ENCODE measurements at regions not wholly inside any gene's neighbourhood (a gene's known extent, or its start where the extent isn't known, plus 50 kb on each side); places are given as distances from the start of the nearest gene placed in this dataset.

- TF ChIP-seq, protein P1, sequence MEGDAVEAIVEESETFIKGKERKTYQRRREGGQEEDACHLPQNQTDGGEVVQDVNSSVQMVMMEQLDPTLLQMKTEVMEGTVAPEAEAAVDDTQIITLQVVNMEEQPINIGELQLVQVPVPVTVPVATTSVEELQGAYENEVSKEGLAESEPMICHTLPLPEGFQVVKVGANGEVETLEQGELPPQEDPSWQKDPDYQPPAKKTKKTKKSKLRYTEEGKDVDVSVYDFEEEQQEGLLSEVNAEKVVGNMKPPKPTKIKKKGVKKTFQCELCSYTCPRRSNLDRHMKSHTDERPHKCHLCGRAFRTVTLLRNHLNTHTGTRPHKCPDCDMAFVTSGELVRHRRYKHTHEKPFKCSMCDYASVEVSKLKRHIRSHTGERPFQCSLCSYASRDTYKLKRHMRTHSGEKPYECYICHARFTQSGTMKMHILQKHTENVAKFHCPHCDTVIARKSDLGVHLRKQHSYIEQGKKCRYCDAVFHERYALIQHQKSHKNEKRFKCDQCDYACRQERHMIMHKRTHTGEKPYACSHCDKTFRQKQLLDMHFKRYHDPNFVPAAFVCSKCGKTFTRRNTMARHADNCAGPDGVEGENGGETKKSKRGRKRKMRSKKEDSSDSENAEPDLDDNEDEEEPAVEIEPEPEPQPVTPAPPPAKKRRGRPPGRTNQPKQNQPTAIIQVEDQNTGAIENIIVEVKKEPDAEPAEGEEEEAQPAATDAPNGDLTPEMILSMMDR (IDR thresholded peaks at IDR 0.05; ENCODE audit: borderline replicate concordance, extremely low read depth, low read length, poor library complexity, severe bottlenecking): no peak
- TF ChIP-seq EZH2 (IDR thresholded peaks at IDR 0.05; ENCODE audit: borderline replicate concordance, low read depth, low read length, severe bottlenecking): no peak
Observed at GRCh38 chr9:106052735-106053134, 358.4 kb downstream of the TMEM38B start.

All from DND-41 (cell line).